HL-60 (cell line): ENCODE measurements at regions not wholly inside any gene's neighbourhood (a gene's known extent, or its start where the extent isn't known, plus 50 kb on each side); places are given as distances from the start of the nearest gene placed in this dataset.

Experiments
- DNase-seq, 2 experiments: peaks; one replicate each; pipeline ENCODE4 v3.0.0-alpha.2; 2010 to 2020; ENCODE audit warnings: low read depth in 1 of 2, low spot score in 1 of 2
- H3K27ac ChIP-seq: fragments of 250-450 bp; sonication (Bioruptor Pico); replicated peaks from 2 replicates; pipeline ENCODE4 v1.5.1; 2020; ENCODE audit warnings: mild to moderate bottlenecking, moderate library complexity
- H3K27me3 ChIP-seq: fragments of 250-450 bp; sonication (Bioruptor Pico); 2 replicates; pipeline ENCODE4 v1.5.1; 2021; ENCODE audit warnings: mild to moderate bottlenecking, moderate library complexity; ENCODE audit not compliant: insufficient read depth, poor library complexity, severe bottlenecking
- H3K4me3 ChIP-seq: replicated peaks from 2 replicates; pipeline ENCODE4 v1.5.1; 2011; ENCODE audit warnings: mild to moderate bottlenecking, control low read depth, low read length; ENCODE audit not compliant: insufficient read depth
- CTCF ChIP-seq: IDR thresholded peaks from one replicate; pipeline ENCODE4 v1.5.1; 2011; ENCODE audit warnings: low read length, control low read depth, inconsistent platforms; ENCODE audit not compliant: insufficient read depth
- GABPA ChIP-seq: IDR thresholded peaks from 2 replicates; pipeline ENCODE4 v1.6.1; 2012; ENCODE audit warnings: low read depth
- POLR2AphosphoS5 ChIP-seq: IDR thresholded peaks from 2 replicates; pipeline ENCODE4 v1.6.1; 2012; ENCODE audit warnings: low read depth
- REST ChIP-seq: IDR thresholded peaks from 2 replicates; pipeline ENCODE4 v1.6.1; 2012; ENCODE audit warnings: low read depth; ENCODE audit not compliant: insufficient replicate concordance
- SPI1 ChIP-seq: IDR thresholded peaks from 2 replicates; pipeline ENCODE4 v1.6.1; 2012; ENCODE audit warnings: low read depth, mild to moderate bottlenecking, borderline replicate concordance

GRCh38 chr2:19725392-19725791 is 176.4 kb downstream of the TTC32 start:
- no peak overlapping the region for H3K27ac ChIP-seq
- H3K4me3 ChIP-seq = no peak overlapping the region
- H3K27me3 ChIP-seq = no peaks in the 10 kb centered on the region
- DNase-seq = no peak
- no peak for TF ChIP-seq SPI1
- TF ChIP-seq POLR2AphosphoS5 = no peak

DNA sequence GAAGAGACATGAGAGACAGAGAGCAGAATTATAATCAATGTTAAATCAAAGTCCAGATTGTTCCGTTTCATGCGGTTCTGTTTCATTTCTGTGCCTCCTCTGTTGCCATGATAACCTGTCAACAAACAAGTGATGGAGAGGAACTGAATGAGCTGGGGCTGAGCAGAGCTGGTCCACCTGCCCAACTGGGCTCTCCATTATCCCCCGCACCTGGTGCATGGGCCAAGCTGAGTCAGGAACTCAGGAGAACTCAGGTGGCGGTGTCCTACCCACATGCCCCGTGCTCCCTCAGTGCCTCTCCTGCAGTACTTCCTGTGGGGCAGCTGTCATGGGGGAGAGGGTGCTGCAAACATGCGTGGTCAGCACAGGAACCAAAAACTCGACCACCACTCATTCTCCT is 178.8 kb downstream of the TTC32 start:
- Histone ChIP-seq H3K27ac (no peak overlapping the region), H3K4me3 (no peak overlapping the region), H3K27me3 (no peaks in the 10 kb centered on the region)
- no peak for DNase-seq
- TF ChIP-seq POLR2AphosphoS5 = no peak
- no peak for TF ChIP-seq GABPA
- no peak for TF ChIP-seq CTCF
- TF ChIP-seq REST = no peak
- TF ChIP-seq SPI1 = no peak

- H3K27ac ChIP-seq = no peak overlapping the region
- no peaks in the 10 kb centered on the region for H3K27me3 ChIP-seq
- H3K4me3 ChIP-seq = no peak overlapping the region
- TF ChIP-seq SPI1 (no peak), REST (no peak), GABPA (no peak), POLR2AphosphoS5 (no peak), CTCF (no peak)
- DNase-seq = no peak
Observed at GRCh38 chr2:19722531-19722971, 179.2 kb downstream of the TTC32 start.

- no peak for TF ChIP-seq POLR2AphosphoS5
- no peak overlapping the region for H3K27ac ChIP-seq
- no peak overlapping the region for H3K4me3 ChIP-seq
- no peak for DNase-seq
- H3K27me3 ChIP-seq = no peaks in the 10 kb centered on the region
Observed at GRCh38 chr2:19720306-19720705, 181.5 kb downstream of the TTC32 start.

- no peak for DNase-seq
- H3K4me3 ChIP-seq = no peak overlapping the region
- no peak overlapping the region for H3K27ac ChIP-seq
- H3K27me3 ChIP-seq = no peaks in the 10 kb centered on the region
- TF ChIP-seq CTCF (no peak), POLR2AphosphoS5 (no peak), SPI1 (no peak)
Observed at GRCh38 chr2:19719540-19719939, 182.2 kb downstream of the TTC32 start.
